Ramos (cell line): ENCODE measurements at regions not wholly inside any gene's neighbourhood (a gene's known extent, or its start where the extent isn't known, plus 50 kb on each side); places are given as distances from the start of the nearest gene placed in this dataset.

Source experiments
- in situ Hi-C: fragments of 300-500 bp; cut with MboI; formaldehyde crosslinking; loops from one replicate; pipeline ENCODE4 v1.14.3; 2022; ENCODE audit warnings: low sequenced_read_pairs; ENCODE audit not compliant: unreplicated experiment

- in situ Hi-C loops = no loop called here
These were observed 111.4 kb downstream of the METTL4 start for GRCh38 chr18:2459886-2460285.

GRCh38 chr18:2466978-2467377 lies 104.3 kb downstream of the METTL4 start:
- in situ Hi-C loops = no loop called here

GRCh38 chr18:2468051-2468450 lies 103.3 kb downstream of the METTL4 start:
- in situ Hi-C loops = no loop called here

DNA sequence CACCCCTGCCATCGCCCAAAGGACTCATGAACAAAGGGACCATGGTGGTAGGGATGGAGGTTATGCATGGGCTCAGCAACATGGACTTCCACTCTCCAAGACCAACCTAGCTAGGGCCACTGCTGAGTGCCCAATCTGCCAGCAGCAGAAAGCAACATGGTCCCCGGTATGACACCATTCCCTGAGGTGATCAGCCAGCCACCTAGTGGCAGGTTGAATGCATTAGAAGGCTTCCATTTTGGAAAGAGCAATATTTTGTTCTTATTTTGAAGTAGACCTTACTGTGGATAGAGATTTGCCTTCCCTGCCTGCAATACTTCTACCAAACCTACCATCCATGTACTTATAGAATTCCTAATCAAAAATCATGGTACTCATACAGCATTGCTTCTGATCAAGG lies 99.8 kb downstream of the METTL4 start:
- in situ Hi-C loops = no loop called here

DNA sequence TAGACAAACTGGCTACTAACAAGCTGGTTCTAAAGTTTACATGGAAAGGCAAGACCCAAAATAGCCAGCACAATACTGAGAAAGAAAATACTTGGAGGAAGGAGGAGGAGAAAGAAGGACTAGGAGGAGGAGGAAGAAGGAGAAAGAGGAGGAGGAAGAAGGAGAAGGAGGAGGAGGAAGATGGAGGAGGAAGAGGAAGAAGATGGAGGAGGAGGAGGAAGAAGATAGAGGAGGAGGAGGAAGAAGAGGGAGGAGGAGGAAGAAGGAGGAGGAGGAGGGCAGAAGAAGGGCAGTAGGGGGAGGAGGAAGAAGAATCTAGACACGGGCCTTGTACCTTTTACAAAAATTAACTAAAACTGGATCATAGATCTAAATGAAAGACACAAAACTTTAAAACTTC lies 92.6 kb downstream of the METTL4 start:
- in situ Hi-C loops = no loop called here

GRCh38 chr18:2480536-2480935 lies 90.8 kb downstream of the METTL4 start:
- in situ Hi-C loops = no loop called here

GRCh38 chr18:2482706-2483475 lies 88.4 kb downstream of the METTL4 start:
- in situ Hi-C loops = no loop called here

DNA sequence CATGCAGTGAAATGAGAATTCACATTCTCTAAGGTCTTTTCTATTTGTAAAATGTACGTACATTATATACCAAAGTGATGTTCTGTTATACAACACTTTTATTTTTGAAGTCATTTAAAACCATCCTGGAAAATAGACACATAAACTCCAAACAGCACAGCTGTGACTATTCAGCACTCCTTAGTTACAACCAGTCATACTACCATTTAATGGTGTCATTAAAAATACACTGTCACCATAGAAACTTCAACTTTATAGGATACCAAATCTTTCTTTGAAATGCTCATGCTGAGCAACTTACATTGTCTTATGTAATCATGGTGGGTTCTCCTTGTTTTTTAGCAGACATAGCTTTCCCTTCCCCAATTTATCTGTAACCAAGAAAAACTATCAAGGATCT lies 85.3 kb downstream of the METTL4 start:
- in situ Hi-C loops = no loop called here

- in situ Hi-C loops = no loop called here
These were observed 84.9 kb downstream of the METTL4 start for GRCh38 chr18:2486426-2486825.
